Activated CD8-positive, alpha-beta T cell treated with anti-CD3 and anti-CD28 coated beads for 36 hours (primary cell): ENCODE measurements at regions not wholly inside any gene's neighbourhood (a gene's known extent, or its start where the extent isn't known, plus 50 kb on each side); places are given as distances from the start of the nearest gene placed in this dataset.
"Not testable (repeated sequence)": the region's sequence is repeated elsewhere in the genome, so short reads cannot be mapped to it uniquely, and the experiment has no call there.

Source experiments
- ATAC-seq: fragments of 200-7000 bp; cut with Tn5 transposase; one replicate; pipeline ENCODE4 v1.10.0; 2021; ENCODE audit warnings: mild to moderate bottlenecking, moderate library complexity
- CTCF ChIA-PET: fragments of 350-600 bp; sonication (Branson Sonifier 250); formaldehyde crosslinking; loops from one replicate; lab custom pipeline; 2021; ENCODE audit warnings: antibody characterized with exemption; lab: Charles Lee
- POLR2A ChIA-PET: fragments of 350-600 bp; sonication (Branson Sonifier 250); formaldehyde crosslinking; loops from one replicate; lab custom pipeline; 2021; ENCODE audit warnings: antibody characterized with exemption; lab: Charles Lee
- DNase-seq: peaks from one replicate; pipeline ENCODE4 v3.0.0-alpha.2; 2020
- H3K27ac Mint-ChIP-seq: one replicate; pipeline ENCODE4 v1.8.0; 2021; ENCODE audit warnings: mild to moderate bottlenecking, mixed read lengths
- H3K27me3 Mint-ChIP-seq: one replicate; pipeline ENCODE4 v1.8.0; 2021; ENCODE audit warnings: mixed read lengths
- H3K36me3 Mint-ChIP-seq: one replicate; pipeline ENCODE4 v1.8.0; 2021; ENCODE audit warnings: low read depth, mixed read lengths
- H3K4me1 Mint-ChIP-seq: one replicate; pipeline ENCODE4 v1.8.0; 2021; ENCODE audit warnings: low read depth, mixed read lengths
- H3K4me3 Mint-ChIP-seq: one replicate; pipeline ENCODE4 v1.8.0; 2021; ENCODE audit warnings: mild to moderate bottlenecking, moderate library complexity, mixed read lengths
- H3K9me3 Mint-ChIP-seq: one replicate; pipeline ENCODE4 v1.8.0; 2021; ENCODE audit warnings: mixed read lengths
- intact Hi-C: fragments of 100-400 bp; cut with micrococcal nuclease; formaldehyde crosslinking; loops from one replicate; pipeline ENCODE4 v1.10.0; 2022
- TF ChIP-seq, protein P1 (sequence below): fragments of 200-600 bp; IDR thresholded peaks from one replicate; pipeline ENCODE4 v1.8.0; 2022; ENCODE audit warnings: antibody characterized with exemption, mild to moderate bottlenecking

DNA sequence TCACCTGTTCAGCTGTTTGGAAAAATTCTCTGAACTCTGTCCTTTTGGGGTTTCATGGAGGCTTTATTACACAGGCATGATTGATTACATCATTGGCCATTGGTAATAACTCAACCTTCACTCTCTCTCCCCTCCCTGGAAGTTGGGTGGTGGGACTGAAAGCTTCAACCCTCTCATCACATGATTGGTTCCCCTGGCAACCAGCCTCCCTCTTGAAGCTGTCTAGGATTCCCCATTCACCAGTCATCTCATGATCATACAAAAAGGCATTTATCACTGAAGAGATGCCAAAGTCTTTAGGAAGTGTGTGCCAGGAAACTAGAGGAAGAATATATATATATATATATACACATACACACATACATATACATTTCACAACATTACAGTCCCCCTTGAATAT, 228.5 kb downstream of the ZNF326 start:
- DNase-seq: no peak
- Mint-ChIP-seq H3K27me3 (peaks cover 6% of the 10 kb centered on the region), H3K4me3 (no peak overlapping the region), H3K9me3 (peaks cover 5% of the 10 kb centered on the region), H3K4me1 (no peaks in the 10 kb centered on the region), H3K27ac (no peak overlapping the region), H3K36me3 (no peaks in the 10 kb centered on the region)
- TF ChIP-seq, protein P1, sequence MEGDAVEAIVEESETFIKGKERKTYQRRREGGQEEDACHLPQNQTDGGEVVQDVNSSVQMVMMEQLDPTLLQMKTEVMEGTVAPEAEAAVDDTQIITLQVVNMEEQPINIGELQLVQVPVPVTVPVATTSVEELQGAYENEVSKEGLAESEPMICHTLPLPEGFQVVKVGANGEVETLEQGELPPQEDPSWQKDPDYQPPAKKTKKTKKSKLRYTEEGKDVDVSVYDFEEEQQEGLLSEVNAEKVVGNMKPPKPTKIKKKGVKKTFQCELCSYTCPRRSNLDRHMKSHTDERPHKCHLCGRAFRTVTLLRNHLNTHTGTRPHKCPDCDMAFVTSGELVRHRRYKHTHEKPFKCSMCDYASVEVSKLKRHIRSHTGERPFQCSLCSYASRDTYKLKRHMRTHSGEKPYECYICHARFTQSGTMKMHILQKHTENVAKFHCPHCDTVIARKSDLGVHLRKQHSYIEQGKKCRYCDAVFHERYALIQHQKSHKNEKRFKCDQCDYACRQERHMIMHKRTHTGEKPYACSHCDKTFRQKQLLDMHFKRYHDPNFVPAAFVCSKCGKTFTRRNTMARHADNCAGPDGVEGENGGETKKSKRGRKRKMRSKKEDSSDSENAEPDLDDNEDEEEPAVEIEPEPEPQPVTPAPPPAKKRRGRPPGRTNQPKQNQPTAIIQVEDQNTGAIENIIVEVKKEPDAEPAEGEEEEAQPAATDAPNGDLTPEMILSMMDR: no peak
- no peak for ATAC-seq
- POLR2A ChIA-PET: no interaction called here
- CTCF ChIA-PET: no interaction called here
- intact Hi-C loops: no loop called here

DNA sequence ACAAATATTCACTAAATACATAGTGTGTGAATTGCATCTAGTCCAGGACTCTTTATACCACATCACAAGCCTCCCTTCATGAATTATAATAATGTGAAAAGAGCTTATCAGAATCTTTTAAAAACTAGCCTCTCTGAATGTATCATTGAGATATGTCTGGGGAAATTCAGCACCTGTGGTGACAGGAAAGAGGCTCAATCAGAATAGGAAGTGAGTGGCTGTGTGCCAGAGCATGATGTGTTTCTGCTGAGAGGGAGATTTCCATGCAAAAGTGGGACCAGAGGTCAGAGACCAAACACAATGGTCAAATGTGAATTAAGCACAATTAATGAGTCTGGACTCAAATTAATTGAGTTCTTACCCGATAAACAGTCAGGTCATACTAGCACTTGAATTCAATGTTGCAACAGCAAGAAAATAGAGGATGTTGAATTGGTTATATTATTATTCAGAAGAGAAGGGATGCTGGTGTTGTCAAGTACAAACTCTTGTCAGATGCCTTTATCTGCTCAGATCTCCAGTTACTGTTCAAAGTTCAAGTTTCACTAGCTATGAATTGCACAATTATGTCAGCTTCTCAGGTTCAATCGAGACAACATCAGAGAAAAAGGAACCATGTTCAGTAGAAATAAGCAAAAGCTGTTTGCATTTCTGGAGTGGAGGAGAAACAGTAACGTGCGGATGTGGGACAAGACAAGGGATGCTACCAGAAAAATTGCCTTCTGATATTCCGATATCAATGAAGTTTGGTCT, 226.2 kb downstream of the ZNF326 start:
- TF ChIP-seq, protein P1: no peak
- Mint-ChIP-seq H3K27me3 (peaks cover 8% of the 10 kb centered on the region), H3K4me1 (no peaks in the 10 kb centered on the region), H3K9me3 (peaks cover 6% of the 10 kb centered on the region), H3K27ac (no peak overlapping the region), H3K36me3 (no peaks in the 10 kb centered on the region), H3K4me3 (no peak overlapping the region)
- ChIA-PET POLR2A (no interaction called here), CTCF (no interaction called here)
- intact Hi-C loops: no loop called here
- ATAC-seq (no peak), DNase-seq (no peak)

DNA sequence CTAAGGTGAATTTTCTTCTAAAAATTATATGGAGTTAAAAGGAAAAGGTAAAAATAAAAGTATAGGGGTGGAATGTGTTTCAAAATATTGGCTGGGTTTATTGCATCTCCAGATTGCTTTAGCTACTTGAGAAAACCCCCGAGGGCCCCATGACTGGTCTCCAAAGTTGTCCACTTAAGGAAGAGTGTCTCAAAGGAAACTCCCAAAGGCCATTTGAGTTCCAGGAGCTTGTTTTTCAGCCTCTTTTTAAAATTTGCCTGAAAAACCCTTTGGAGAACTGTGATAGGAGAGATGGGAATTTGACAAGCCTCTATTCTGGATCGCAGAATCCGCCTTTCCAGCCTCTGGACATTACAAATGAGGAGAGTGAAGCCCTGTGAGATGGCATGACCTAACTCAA, 225.6 kb downstream of the ZNF326 start:
- Mint-ChIP-seq H3K4me3 (no peak overlapping the region), H3K4me1 (no peaks in the 10 kb centered on the region), H3K27me3 (peaks cover 8% of the 10 kb centered on the region), H3K36me3 (no peaks in the 10 kb centered on the region), H3K27ac (no peak overlapping the region), H3K9me3 (peaks cover 6% of the 10 kb centered on the region)
- intact Hi-C loops: no loop called here
- DNase-seq: no peak
- ChIA-PET POLR2A (interaction anchor here (0.7 to 1.3 kb wide), 2 partner anchors 16 to 109 kb away, joined by 3 read pairs; no protein-coding TSS in a partner anchor), CTCF (no interaction called here)
- no peak for ATAC-seq
- TF ChIP-seq, protein P1: no peak

DNA sequence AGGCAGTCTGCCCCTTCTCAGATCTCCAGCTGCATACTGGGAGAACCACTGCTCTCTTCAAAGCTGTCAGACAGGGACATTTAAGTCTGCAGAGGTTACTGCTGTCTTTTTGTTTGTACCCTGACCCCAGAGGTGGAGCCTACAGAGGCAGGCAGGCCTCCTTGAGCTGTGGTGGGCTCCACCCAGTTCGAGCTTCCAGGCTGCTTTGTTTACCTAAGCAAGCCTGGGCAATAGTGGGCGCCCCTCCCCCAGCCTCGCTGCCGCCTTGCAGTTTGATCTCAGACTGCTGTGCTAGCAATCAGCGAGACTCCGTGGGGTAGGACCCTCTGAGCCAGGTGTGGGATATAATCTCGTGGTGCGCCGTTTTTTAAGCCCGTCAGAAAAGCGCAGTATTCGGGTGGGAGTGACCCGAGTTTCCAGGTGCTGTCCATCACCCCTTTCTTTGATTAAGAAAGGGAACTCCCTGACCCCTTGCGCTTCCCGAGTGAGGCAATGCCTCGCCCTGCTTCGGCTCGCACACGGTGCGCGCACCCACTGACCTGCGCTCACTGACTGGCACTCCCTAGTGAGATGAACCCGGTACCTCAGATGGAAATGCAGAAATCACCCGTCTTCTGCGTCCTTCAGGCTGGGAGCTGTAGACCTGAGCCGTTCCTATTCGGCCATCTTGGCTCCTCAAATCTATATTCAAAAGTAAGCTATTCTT, 224.4 kb downstream of the ZNF326 start:
- not testable (repeated sequence) for H3K36me3 Mint-ChIP-seq

DNA sequence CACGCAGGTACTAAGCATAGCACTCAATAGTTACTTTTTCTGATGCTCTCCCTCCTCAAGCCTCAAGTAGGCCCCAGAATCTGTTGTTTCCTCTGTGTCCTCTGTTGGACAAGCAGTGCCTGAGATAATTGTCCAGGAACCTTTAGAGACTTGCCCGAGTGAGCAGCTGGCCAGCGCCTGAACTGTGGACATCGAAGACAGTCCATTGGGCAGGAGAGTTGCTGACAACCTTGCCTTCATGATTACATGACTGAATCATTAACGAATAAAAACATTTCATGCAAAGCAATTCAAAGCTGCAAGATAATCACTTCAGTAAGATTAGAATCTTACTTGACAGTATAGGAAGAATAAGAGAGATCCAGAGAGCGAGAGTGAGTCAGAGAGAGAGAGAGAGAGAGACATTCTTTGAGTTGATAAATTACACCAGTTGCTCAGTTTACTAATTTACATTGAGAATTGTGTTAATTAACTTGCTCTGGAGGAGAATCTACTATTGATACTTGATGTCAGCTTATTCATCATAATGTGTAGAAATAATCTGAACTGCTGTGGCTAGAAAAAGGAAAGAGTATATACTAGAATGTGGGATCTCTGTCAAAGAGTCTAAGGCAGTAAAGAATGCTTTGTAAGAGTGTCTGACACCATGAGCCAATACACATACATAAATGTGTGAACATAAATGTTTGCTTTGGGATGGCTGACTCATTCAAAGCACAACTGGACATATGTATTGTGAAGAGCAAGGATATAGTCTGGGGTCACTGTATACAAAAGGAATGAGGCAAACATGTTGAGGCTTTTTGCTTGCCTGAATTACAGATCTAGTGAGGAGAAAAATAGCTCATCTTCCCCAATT, 216.0 kb downstream of the ZNF326 start:
- H3K36me3 Mint-ChIP-seq: no peaks in the 10 kb centered on the region
- no peaks in the 10 kb centered on the region for H3K4me1 Mint-ChIP-seq
- H3K4me3 Mint-ChIP-seq: no peak overlapping the region
- H3K27ac Mint-ChIP-seq: no peak overlapping the region
- POLR2A ChIA-PET: no interaction called here
- DNase-seq: no peak
- H3K27me3 Mint-ChIP-seq: peaks cover 4% of the 10 kb centered on the region
- CTCF ChIA-PET: no interaction called here
- TF ChIP-seq, protein P1: no peak
- intact Hi-C loops: no loop called here
- H3K9me3 Mint-ChIP-seq: no peaks in the 10 kb centered on the region
- no peak for ATAC-seq

More for the DNA sequence above, 224.4 kb downstream of the ZNF326 start:
- intact Hi-C loops, H3K9me3 Mint-ChIP-seq, DNase-seq, H3K4me3 Mint-ChIP-seq, H3K4me1 Mint-ChIP-seq, H3K27me3 Mint-ChIP-seq, CTCF ChIA-PET, ATAC-seq, H3K27ac Mint-ChIP-seq: not testable (repeated sequence)
- POLR2A ChIA-PET: interaction anchor here (1.3 kb wide), 1 partner anchor 17 kb away, joined by 3 read pairs; no protein-coding TSS in a partner anchor
